Chondrocyte (in vitro differentiated cells): ENCODE measurements at regions not wholly inside any gene's neighbourhood (a gene's known extent, or its start where the extent isn't known, plus 50 kb on each side); places are given as distances from the start of the nearest gene placed in this dataset.

Source experiments
- DNase-seq: peaks from one replicate; pipeline ENCODE4 v3.0.0; 2021; ENCODE audit warnings: mixed read lengths, low spot score
- H3K27ac Mint-ChIP-seq: one replicate; pipeline ENCODE4 v1.8.0; 2021; ENCODE audit warnings: mild to moderate bottlenecking, moderate library complexity, mixed read lengths; ENCODE audit not compliant: unreplicated experiment
- H3K27me3 Mint-ChIP-seq: 2 replicates; pipeline ENCODE4 v1.8.0; 2021; ENCODE audit warnings: low read depth, mixed read lengths
- H3K36me3 Mint-ChIP-seq: 2 replicates; pipeline ENCODE4 v1.8.0; 2021; ENCODE audit warnings: low read depth, mixed read lengths
- H3K4me1 Mint-ChIP-seq: 2 replicates; pipeline ENCODE4 v1.8.0; 2021; ENCODE audit warnings: low read depth, mild to moderate bottlenecking, mixed read lengths
- H3K4me3 Mint-ChIP-seq: one replicate; pipeline ENCODE4 v1.8.0; 2021; ENCODE audit warnings: mild to moderate bottlenecking, moderate library complexity, mixed read lengths; ENCODE audit not compliant: unreplicated experiment
- H3K9me3 Mint-ChIP-seq: 2 replicates; pipeline ENCODE4 v1.8.0; 2021; ENCODE audit warnings: low read depth, mixed read lengths
- TF ChIP-seq, protein P1 (sequence below): fragments of 200-600 bp; sonication (generic); IDR thresholded peaks from 2 replicates; pipeline ENCODE4 v1.5.0; 2021; ENCODE audit warnings: antibody characterized with exemption, mild to moderate bottlenecking, moderate library complexity

DNA sequence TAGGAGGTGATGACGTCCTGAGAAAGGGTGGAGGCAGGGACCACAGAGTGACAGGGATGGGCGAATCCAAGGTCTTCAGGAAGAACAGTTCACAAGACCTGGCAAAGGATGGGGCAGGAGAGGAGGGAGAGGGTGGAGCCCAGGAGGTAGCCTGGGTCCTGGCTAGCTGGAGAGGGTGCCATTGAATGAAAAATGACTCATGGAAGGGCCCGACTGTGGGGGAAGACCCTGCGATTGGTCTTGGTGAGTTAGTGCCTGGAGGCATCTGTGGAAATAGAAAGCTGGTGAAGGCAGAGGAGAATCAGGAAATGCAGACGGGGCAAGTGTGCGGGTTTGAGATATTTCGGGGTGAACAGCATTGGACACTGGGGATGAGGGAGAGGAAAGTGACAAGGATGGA, 60.3 kb upstream of the SLC45A1 start:
- no peak overlapping the region for H3K27ac Mint-ChIP-seq
- no peak for DNase-seq
- no peak overlapping the region for H3K4me3 Mint-ChIP-seq
- H3K36me3 Mint-ChIP-seq, result no peaks in the 10 kb centered on the region
- TF ChIP-seq, protein P1, sequence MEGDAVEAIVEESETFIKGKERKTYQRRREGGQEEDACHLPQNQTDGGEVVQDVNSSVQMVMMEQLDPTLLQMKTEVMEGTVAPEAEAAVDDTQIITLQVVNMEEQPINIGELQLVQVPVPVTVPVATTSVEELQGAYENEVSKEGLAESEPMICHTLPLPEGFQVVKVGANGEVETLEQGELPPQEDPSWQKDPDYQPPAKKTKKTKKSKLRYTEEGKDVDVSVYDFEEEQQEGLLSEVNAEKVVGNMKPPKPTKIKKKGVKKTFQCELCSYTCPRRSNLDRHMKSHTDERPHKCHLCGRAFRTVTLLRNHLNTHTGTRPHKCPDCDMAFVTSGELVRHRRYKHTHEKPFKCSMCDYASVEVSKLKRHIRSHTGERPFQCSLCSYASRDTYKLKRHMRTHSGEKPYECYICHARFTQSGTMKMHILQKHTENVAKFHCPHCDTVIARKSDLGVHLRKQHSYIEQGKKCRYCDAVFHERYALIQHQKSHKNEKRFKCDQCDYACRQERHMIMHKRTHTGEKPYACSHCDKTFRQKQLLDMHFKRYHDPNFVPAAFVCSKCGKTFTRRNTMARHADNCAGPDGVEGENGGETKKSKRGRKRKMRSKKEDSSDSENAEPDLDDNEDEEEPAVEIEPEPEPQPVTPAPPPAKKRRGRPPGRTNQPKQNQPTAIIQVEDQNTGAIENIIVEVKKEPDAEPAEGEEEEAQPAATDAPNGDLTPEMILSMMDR, result no peak
- no peaks in the 10 kb centered on the region for H3K9me3 Mint-ChIP-seq
- no peaks in the 10 kb centered on the region for H3K27me3 Mint-ChIP-seq
- peaks cover 22% of the 10 kb centered on the region for H3K4me1 Mint-ChIP-seq

DNA sequence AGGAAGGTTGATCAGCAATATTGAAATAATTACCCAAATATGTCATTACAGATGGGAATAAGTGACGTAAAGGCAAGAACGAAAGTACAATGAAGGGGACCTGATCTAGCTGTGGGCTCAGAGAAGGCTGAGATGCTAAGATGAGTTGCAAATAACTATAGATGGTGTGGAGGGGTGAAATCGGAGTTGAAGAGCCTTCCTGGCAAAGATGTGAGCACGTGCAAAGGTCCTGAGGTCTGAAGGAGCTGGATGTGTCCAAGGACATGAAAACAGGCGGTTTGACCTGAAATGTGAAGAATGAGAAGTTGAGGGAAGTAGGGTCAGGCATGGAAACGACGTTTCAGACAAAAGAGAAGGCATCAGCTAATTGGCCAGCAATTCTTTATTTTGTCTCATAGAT, 61.6 kb upstream of the SLC45A1 start:
- no peak overlapping the region for H3K27ac Mint-ChIP-seq
- no peak for DNase-seq
- H3K36me3 Mint-ChIP-seq, result no peaks in the 10 kb centered on the region
- H3K9me3 Mint-ChIP-seq, result no peaks in the 10 kb centered on the region
- H3K27me3 Mint-ChIP-seq, result no peaks in the 10 kb centered on the region
- H3K4me1 Mint-ChIP-seq, result peaks cover 22% of the 10 kb centered on the region
- TF ChIP-seq, protein P1, result no peak
- no peak overlapping the region for H3K4me3 Mint-ChIP-seq

DNA sequence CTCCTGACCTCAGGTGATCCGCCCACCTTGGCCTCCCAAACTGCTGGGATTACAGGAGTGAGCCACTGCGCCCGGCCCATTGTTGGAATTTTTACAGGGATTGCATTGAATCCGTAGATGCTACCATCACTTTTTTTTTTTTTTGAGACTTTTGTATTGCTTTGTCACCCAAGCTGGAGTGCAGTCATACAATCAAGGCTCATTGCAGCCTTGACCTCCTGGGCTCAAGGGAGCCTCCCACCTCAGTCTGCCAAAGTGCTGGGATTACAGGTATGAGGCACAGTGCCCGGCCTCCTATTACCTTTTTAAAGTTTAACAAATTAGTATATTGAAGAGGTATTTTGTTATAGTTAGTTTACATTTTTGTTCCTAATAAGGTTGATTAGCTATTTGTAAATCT, 62.2 kb upstream of the SLC45A1 start:
- Mint-ChIP-seq H3K36me3 (no peaks in the 10 kb centered on the region), H3K9me3 (no peaks in the 10 kb centered on the region), H3K4me3 (no peak overlapping the region), H3K27me3 (no peaks in the 10 kb centered on the region), H3K4me1 (peaks cover 22% of the 10 kb centered on the region), H3K27ac (no peak overlapping the region)
- no peak for DNase-seq
- TF ChIP-seq, protein P1, result no peak

DNA sequence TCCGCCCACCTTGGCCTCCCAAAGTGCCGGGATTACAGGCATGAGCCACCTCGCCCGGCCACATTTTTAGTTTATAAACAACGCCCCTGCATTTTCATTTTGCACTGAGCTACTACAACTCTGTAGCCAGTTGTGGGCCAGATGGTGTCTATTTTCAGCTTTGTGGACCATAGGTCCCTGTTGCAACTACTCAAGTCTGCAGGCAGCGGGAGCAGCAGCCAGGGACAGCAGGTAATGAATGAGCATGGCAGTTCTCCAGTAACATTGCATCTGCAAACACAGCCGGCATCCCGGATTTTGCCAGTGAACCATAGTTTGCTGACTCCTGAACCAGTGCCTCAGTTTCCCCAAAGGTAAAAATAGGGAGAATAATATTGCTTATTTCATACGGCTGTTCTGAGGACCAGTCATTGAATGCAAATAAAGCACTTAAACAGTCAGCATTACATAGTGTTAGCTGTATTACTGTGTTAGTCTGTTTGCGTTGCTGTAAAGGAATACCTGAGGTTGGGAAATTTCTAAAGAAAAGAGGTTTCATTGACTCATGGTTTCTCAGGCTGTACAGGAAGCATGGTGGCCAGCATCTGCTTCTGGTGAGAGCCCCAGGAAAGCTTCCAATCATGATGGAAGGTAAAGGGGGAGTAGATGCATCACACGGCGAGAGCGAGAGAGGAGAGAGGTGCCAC, 65.5 kb upstream of the SLC45A1 start:
- TF ChIP-seq, protein P1, result no peak
- Mint-ChIP-seq H3K27ac (no peak overlapping the region), H3K4me3 (no peak overlapping the region), H3K4me1 (peaks cover 3% of the 10 kb centered on the region), H3K9me3 (no peaks in the 10 kb centered on the region), H3K36me3 (no peaks in the 10 kb centered on the region), H3K27me3 (no peaks in the 10 kb centered on the region)
- no peak for DNase-seq

DNA sequence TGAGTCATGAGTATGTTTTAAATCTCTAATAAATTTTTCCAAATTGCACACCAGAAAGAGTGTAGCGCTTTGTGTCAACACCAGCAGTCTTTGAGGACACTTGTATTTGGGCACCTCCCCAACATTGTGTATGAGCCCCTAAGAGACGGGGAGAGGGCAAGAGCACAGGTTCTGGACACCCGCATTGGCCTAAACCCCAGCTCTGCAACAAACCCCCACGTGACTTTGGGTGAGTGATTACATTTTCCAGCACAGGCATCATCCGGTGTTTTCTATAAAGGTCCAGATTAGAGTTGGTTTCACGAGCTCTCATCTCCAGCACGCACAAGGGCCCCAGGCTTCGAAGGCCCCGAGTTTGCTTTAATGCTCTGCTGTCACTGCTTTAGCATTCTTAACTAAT, 66.3 kb upstream of the SLC45A1 start:
- Mint-ChIP-seq H3K36me3 (no peaks in the 10 kb centered on the region), H3K27ac (no peak overlapping the region), H3K4me3 (no peak overlapping the region), H3K4me1 (no peaks in the 10 kb centered on the region), H3K9me3 (no peaks in the 10 kb centered on the region), H3K27me3 (no peaks in the 10 kb centered on the region)
- TF ChIP-seq, protein P1, result no peak
- no peak for DNase-seq
